ENCODE measurements at regions not wholly inside any gene's neighbourhood (a gene's known extent, or its start where the extent isn't known, plus 50 kb on each side); places are given as distances from the start of the nearest gene placed in this dataset.

DNA sequence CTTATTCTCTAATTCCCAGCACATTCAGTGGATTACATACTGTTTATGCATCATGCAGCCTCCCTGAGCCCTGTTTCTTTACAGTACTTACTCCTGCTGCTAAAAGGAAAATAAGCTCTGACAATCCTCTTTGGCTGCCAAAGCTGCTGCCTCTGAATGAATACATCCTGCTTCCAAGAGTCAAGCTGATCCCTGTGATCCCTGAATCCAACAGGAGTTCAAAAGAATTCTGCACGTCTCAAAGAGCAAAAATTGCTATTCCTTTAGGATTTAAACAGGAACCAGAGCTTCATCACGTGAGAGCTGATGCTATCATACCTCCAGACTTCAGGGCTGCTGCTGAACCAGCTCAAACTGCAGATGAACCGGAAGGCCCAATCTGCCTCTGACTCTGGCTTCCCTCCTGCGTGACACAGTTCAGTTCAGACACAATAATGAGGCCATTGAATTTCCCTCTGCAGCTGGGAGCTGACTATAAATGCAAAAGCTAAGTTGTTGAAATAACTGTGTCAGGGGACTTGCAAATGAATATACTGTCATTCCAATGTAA is 851.0 kb upstream of the PHF14 start:
- no peak for DNase-seq (ENCODE audit: low spot score)

GRCh38 chr7:10128748-10129147 is 844.9 kb upstream of the PHF14 start:
- no peak for DNase-seq (ENCODE audit: low spot score)

DNA sequence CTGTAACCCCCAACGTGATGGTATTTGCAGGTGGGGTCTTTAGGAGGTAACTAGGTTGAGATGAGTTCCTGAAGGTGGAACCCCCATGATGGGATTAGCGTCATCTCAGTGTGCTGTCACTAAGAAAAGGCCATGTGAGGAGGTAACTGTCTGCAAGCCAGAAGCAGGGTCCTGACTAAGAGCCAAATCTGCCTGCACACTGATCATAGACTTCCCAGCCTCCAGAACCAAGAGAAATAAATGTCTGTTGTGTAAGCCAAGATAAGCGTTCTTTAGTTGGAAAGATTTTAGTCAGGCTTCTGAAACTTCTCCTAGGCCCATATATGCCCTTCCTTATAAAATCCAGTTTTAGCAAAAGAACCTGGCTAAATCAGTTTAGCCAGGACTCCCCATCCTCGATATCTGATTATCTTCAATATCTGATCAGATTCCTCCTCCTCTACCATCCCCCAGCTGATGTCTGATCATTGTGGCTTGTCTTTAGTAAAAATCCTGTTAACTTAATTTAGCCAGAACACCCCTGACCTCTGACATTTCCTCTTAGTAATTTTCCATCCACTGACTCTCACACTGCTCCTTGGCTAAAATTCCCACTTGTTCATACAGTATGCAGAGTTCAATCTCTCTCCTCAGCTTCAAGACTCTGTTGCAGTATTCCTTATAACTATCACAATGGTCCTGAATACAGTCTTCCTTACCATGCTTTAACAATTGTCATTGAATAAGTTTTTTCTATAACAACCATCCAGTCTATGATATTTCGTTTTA is 835.4 kb upstream of the PHF14 start:
- no peak for DNase-seq (ENCODE audit: low spot score)

DNA sequence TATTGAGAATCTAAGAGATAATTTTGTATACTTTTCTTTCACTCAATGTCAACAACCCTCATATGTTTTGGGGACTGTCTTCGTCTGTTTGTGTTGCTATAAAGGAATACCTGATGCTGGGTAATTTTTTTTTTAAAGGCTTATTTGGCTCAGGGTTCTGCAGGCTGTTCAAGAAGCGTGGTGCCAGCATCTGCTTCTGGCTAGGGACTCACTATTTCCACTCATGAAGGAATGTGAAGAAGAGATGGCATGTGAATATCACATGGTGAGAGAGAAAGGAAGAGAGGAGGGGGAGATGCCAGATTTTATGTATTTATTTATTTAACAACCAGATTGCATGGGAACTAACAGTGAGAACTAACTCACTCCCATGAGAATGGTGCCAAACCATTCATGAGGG is 827.4 kb upstream of the PHF14 start:
- no peak for DNase-seq (ENCODE audit: low spot score)

GRCh38 chr7:10156972-10157371 is 816.7 kb upstream of the PHF14 start:
- DNase-seq (ENCODE audit: low spot score), result no peak

GRCh38 chr7:10181996-10182395 is 791.7 kb upstream of the PHF14 start:
- no peak for DNase-seq (ENCODE audit: low spot score)

DNA sequence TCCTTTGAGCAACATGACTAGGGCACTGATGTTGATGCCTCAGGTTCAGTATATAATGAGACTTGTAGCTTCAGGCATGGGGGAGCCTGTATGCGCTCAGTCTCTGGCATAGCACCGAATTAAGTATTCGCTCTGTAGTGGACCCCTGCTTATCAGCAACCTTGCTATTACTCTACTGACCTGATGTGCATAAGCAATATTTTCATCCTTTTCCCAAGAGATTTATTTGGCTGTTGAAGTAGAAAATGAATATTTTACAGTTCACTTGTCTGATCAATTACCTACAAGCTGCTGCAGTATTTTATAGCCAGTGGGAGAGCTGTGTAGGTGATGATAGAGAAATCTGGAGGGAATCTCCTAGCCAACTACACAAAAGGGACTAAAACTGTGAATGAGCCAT is 781.6 kb upstream of the PHF14 start:
- no peak for DNase-seq (ENCODE audit: low spot score)

GRCh38 chr7:10205696-10206095 is 768.0 kb upstream of the PHF14 start:
- DNase-seq (ENCODE audit: low spot score), result no peak

GRCh38 chr7:10210000-10210399 is 763.7 kb upstream of the PHF14 start:
- DNase-seq (ENCODE audit: low spot score), result no peak

DNA sequence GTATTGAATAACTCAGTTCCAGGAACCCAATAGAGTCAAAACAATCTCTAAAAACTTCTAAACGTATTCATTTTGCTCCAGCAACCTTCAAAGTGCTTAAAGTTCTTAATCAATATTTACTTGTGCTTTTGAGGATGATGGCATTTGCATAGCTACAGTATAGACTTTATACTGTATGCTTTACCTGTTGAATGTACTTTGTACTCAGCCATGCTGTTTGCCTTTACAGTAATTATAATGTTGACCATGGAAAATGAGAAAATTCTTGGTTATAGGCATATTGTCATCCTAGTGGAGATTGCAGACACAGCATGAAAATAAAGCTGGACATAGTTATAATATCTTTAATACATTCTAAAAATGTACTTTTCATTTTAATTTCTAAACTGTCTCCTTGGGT is 762.7 kb upstream of the PHF14 start:
- no peak for DNase-seq (ENCODE audit: low spot score)

DNA sequence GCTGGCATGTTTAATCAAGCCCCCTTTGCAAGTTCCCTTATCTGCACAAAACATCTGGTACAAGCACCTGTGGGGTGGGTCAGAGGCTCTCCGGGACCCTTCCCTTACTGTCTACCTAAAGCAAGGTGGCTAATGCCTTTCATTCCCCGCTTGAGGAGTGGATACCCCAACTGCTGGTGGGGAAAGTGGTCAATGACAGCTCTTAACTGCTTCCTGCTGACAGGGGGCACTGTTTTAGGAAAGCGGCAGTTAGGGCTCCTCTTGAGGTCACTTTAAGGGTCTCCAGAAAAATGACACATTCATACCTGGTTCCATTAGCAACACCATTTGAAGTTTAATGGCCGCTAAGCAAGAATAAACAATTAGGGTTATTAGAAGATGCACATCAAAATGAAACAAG is 761.8 kb upstream of the PHF14 start:
- no peak for DNase-seq (ENCODE audit: low spot score)

GRCh38 chr7:10212649-10213048 is 761.0 kb upstream of the PHF14 start:
- DNase-seq (ENCODE audit: low spot score), result no peak

DNA sequence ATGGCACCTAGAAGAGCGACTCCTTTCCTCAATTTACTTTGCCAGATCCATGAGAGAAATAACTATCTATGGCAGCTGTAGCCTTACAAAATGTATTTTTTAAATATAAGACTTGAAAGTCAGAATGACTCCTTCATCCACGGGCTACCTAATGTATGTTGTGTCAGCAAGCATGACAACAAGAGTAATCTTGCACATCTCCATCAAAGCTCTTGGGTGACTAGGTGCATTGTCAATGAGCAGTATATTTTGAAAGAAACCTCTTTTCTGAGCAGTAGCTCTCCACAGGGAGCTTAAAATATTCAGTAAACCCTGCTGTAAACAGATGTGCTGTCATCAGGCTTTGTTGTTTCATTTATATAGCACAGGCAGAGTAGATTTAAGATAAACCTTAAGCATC is 757.2 kb upstream of the PHF14 start:
- no peak for DNase-seq (ENCODE audit: low spot score)

GRCh38 chr7:10221084-10221483 is 752.6 kb upstream of the PHF14 start:
- no peak for DNase-seq (ENCODE audit: low spot score)

DNA sequence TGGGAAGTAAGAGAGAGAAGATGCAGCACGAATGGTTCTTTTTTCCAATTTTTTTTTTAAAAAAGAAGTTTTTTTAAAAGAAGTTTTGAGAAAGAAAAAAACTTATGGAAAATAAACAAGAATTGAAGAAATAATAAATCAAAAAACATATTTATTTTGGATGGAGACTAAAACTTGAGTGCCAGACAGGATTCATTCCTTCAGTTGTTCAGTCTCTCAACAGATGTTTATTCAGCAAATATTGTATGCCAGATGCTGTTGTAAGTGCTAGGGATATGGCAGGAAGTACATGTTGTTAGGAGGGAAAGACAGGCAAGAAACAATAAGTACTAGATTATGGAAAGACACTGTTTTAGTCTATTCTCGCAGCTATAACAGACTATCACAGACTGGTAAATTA is 750.7 kb upstream of the PHF14 start:
- DNase-seq (ENCODE audit: low spot score), result no peak

DNA sequence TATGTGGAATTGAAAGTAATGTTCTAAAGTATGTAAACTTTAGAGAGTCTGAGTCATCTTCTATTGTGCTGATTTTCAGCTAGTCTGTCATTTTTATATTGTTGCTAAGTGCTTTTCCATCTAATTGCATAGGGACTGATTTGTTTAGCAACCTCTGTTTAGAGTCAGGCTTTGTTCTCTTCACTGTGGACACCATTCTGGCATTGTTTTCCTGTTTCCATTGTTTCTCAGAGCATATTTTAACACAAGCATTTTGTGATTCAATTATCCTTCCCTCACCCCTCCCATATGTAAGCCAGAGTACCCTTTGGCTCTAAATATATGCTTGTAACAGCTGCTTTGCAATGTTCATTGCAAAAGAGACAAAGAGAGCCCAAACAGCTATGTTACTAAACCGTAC is 748.4 kb upstream of the PHF14 start:
- DNase-seq (ENCODE audit: low spot score), result no peak

DNA sequence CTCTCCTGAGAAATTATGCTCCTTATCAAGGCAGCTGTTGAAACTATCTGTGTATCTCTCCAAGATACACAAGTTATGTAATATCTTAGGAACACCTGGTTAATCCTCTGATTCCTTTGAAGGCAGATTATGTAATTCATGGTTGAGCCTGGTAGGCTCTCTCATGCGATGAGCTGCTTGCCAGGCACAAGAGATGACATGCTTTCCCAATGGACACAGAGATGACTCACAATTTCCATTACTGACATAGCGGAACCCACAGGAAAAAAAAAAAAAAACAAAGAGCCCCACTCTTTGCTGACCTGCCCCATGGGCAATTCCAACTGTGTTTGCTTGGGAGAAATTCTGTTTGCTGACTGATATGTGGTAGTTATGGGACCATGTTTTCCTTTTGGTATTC is 736.4 kb upstream of the PHF14 start:
- DNase-seq (ENCODE audit: low spot score), result no peak

GRCh38 chr7:10238641-10239040 is 735.0 kb upstream of the PHF14 start:
- DNase-seq (ENCODE audit: low spot score), result no peak

- no peak for DNase-seq (ENCODE audit: low spot score)
Observed at GRCh38 chr7:10239695-10240345, 733.9 kb upstream of the PHF14 start.

DNA sequence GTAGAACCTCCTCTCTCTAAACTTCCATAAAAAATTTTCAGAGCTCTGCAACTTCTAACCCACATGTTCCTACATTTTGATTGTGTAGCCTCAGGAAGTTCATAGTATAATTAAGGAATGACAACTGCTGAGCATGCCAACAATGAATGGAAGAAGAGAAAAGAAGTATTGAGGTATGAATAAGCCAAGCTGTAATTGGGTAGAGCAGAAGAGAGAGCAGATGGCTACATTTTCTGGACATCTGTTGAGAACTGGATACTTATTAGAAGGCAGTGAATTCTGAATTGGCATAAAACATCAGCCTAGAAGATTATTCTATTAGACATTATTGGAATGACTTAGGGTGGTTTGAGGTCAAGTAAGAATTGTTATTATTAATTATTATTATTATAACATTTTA is 728.3 kb upstream of the PHF14 start:
- no peak for DNase-seq (ENCODE audit: low spot score)

- DNase-seq (ENCODE audit: low spot score), result no peak
Observed at GRCh38 chr7:10257438-10257837, 716.2 kb upstream of the PHF14 start.

DNA sequence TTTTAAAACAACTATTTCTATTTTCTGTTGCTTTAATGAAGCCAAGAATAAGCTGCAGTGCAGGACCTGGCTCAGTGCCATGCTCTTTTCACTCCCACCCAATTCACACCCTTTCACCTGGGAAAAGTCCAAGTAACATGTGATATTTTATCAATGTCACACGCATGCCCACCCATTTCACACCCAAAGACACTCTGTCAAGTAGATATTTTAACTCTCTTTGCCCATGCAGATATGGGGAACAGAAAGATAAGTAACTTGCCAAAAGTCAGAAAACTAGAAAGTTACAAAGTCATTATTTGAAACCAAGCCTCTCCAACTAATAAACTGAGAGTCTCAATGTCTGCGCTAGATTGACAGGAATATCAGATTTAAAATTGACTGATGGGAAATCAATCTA is 706.7 kb upstream of the PHF14 start:
- no peak for DNase-seq (ENCODE audit: low spot score)

- no peak for DNase-seq (ENCODE audit: low spot score)
Observed at GRCh38 chr7:10268034-10268433, 705.6 kb upstream of the PHF14 start.

- DNase-seq (ENCODE audit: low spot score), result no peak
Observed at GRCh38 chr7:10282909-10283308, 690.8 kb upstream of the PHF14 start.

Measured in AG20443 (cell line).